Breast epithelium (tissue), 4 donors: ENCODE measurements at regions not wholly inside any gene's neighbourhood (a gene's known extent, or its start where the extent isn't known, plus 50 kb on each side); places are given as distances from the start of the nearest gene placed in this dataset.
"Not testable (repeated sequence)": the region's sequence is repeated elsewhere in the genome, so short reads cannot be mapped to it uniquely, and the experiment has no call there.

Experiments
- DNase-seq, 2 donors: peaks; one replicate each; pipeline ENCODE4 v3.0.0-alpha.2; 2019; ENCODE audit warnings: low spot score in 2 of 2
- H3K27ac ChIP-seq, 2 donors: fragments of 200-600 bp; sonication (generic) in 1 of 2; one replicate each; pipeline ENCODE4 v1.5.1; 2016 to 2019; ENCODE audit warnings: mild to moderate bottlenecking in 1 of 2
- H3K27me3 ChIP-seq, 2 donors: fragments of 200-600 bp; sonication (generic) in 1 of 2; one replicate each; pipeline versions ENCODE4 v1.5.1 to v1.6.0; 2017 to 2019; ENCODE audit warnings: control low read depth in 1 of 2, mild to moderate bottlenecking in 1 of 2
- H3K36me3 ChIP-seq: fragments of 200-600 bp; one replicate; pipeline ENCODE4 v1.5.1; 2019
- H3K4me1 ChIP-seq, 2 donors: fragments of 200-600 bp; sonication (generic); one replicate each; pipeline ENCODE4 v1.5.1; 2016 to 2019; ENCODE audit warnings: control low read depth in 1 of 2
- H3K4me3 ChIP-seq, 3 donors: fragments of 200-600 bp; sonication (generic); 1 replicate in 2 of 3; 2 replicates in 1 of 3; pipeline ENCODE4 v1.5.1; 2016 to 2019; ENCODE audit warnings: mild to moderate bottlenecking in 3 of 3, moderate library complexity in 2 of 3
- H3K9me3 ChIP-seq, 2 donors: fragments of 200-600 bp; sonication (generic) in 1 of 2; one replicate each; pipeline ENCODE4 v1.5.1; 2016 to 2019; ENCODE audit warnings: control low read depth in 1 of 2
- CTCF ChIP-seq, 3 donors: fragments of 450-650 bp; IDR thresholded peaks; one replicate each; pipeline ENCODE4 v1.5.1; 2016 to 2017; ENCODE audit warnings: antibody characterized with exemption in 3 of 3, mild to moderate bottlenecking in 3 of 3, moderate library complexity in 3 of 3
- POLR2A ChIP-seq: fragments of 450-650 bp; IDR thresholded peaks from one replicate; pipeline ENCODE4 v1.6.1; 2016; ENCODE audit warnings: antibody characterized with exemption, mild to moderate bottlenecking, moderate library complexity
- POLR2AphosphoS5 ChIP-seq, 3 donors: sonication (generic); formaldehyde crosslinking; IDR thresholded peaks; one replicate each; pipeline ENCODE4 v1.6.1; 2017; ENCODE audit warnings: antibody characterized with exemption in 3 of 3
- intact Hi-C: fragments of 100-400 bp; cut with DNase I; formaldehyde crosslinking; loops from one replicate; pipeline ENCODE4 v1.15.1; 2023; ENCODE audit warnings: low total_unique reads

- TF ChIP-seq POLR2AphosphoS5 (IDR thresholded peaks at IDR 0.05) (no peak), CTCF (IDR thresholded peaks at IDR 0.05) (no peak), POLR2A (no peak)
- no peak overlapping the region for H3K4me3 ChIP-seq
- H3K36me3 ChIP-seq, result no peaks in the 10 kb centered on the region
- intact Hi-C loops, result no loop called here
- no peaks in the 10 kb centered on the region for H3K4me1 ChIP-seq
- no peaks in the 10 kb centered on the region for H3K9me3 ChIP-seq
- H3K27me3 ChIP-seq, result no peaks in the 10 kb centered on the region
- no peak for DNase-seq
- no peak overlapping the region for H3K27ac ChIP-seq
Measured at GRCh38 chr1:233722212-233722979, 108.5 kb downstream of the KCNK1 start.

GRCh38 chr1:233723387-233723786, 109.5 kb downstream of the KCNK1 start:
- H3K4me3 ChIP-seq, result no peak overlapping the region
- H3K4me1 ChIP-seq, result no peaks in the 10 kb centered on the region
- TF ChIP-seq POLR2AphosphoS5 (IDR thresholded peaks at IDR 0.05), result no peak
- H3K36me3 ChIP-seq, result no peaks in the 10 kb centered on the region
- DNase-seq, result no peak
- no peaks in the 10 kb centered on the region for H3K27me3 ChIP-seq
- H3K9me3 ChIP-seq, result no peaks in the 10 kb centered on the region
- no peak overlapping the region for H3K27ac ChIP-seq
- intact Hi-C loops, result no loop called here

GRCh38 chr1:233724131-233724631, 110.3 kb downstream of the KCNK1 start:
- H3K9me3 ChIP-seq, H3K36me3 ChIP-seq, H3K27me3 ChIP-seq, DNase-seq, H3K4me1 ChIP-seq, H3K27ac ChIP-seq, H3K4me3 ChIP-seq, intact Hi-C loops: not testable (repeated sequence)

- Histone ChIP-seq H3K4me1 (no peaks in the 10 kb centered on the region), H3K27me3 (no peaks in the 10 kb centered on the region), H3K36me3 (no peaks in the 10 kb centered on the region), H3K27ac (no peak overlapping the region), H3K4me3 (no peak overlapping the region), H3K9me3 (no peaks in the 10 kb centered on the region)
- no peak for TF ChIP-seq POLR2A
- no peak for TF ChIP-seq CTCF (IDR thresholded peaks at IDR 0.05)
- TF ChIP-seq POLR2AphosphoS5 (IDR thresholded peaks at IDR 0.05), result no peak
- no peak for DNase-seq
- intact Hi-C loops, result no loop called here
Measured at GRCh38 chr1:233725423-233725822, 111.5 kb downstream of the KCNK1 start.

GRCh38 chr1:233728721-233729120, 114.8 kb downstream of the KCNK1 start:
- intact Hi-C loops, result no loop called here
- no peak for DNase-seq
- H3K9me3 ChIP-seq, result no peaks in the 10 kb centered on the region

More at GRCh38 chr1:233728721-233729120, 114.8 kb downstream of the KCNK1 start:
- no peak for TF ChIP-seq POLR2AphosphoS5 (IDR thresholded peaks at IDR 0.05)
- no peak for TF ChIP-seq CTCF (IDR thresholded peaks at IDR 0.05)
- no peak for TF ChIP-seq POLR2A
- Histone ChIP-seq H3K27ac (no peak overlapping the region), H3K4me1 (no peaks in the 10 kb centered on the region), H3K36me3 (no peaks in the 10 kb centered on the region), H3K27me3 (no peaks in the 10 kb centered on the region), H3K4me3 (no peak overlapping the region)
